ENCODE measurements at regions not wholly inside any gene's neighbourhood (a gene's known extent, or its start where the extent isn't known, plus 50 kb on each side); places are given as distances from the start of the nearest gene placed in this dataset.

GRCh38 chr10:4736183-4736582 lies 89.8 kb upstream of the AKR1E2 start:
- in situ Hi-C loops (cut with HindIII; ENCODE audit: low sequenced_read_pairs) = no loop called here

GRCh38 chr10:4733843-4734224 lies 92.2 kb upstream of the AKR1E2 start:
- in situ Hi-C loops (cut with HindIII; ENCODE audit: low sequenced_read_pairs) = no loop called here

- in situ Hi-C loops (cut with HindIII; ENCODE audit: low sequenced_read_pairs) = no loop called here
Measured at GRCh38 chr10:4733150-4733842, 92.7 kb upstream of the AKR1E2 start.

GRCh38 chr10:4730998-4731397 lies 95.0 kb upstream of the AKR1E2 start:
- in situ Hi-C loops (cut with HindIII; ENCODE audit: low sequenced_read_pairs) = no loop called here

GRCh38 chr10:4725917-4726606 lies 99.9 kb upstream of the AKR1E2 start:
- in situ Hi-C loops (cut with HindIII; ENCODE audit: low sequenced_read_pairs) = no loop called here

- in situ Hi-C loops (cut with HindIII; ENCODE audit: low sequenced_read_pairs) = no loop called here
Measured at GRCh38 chr10:4723860-4724259, 102.1 kb upstream of the AKR1E2 start.

- in situ Hi-C loops (cut with HindIII; ENCODE audit: low sequenced_read_pairs) = no loop called here
Measured at GRCh38 chr10:4721999-4722753, 103.8 kb upstream of the AKR1E2 start.

GRCh38 chr10:4720463-4720862 lies 105.5 kb upstream of the AKR1E2 start:
- in situ Hi-C loops (cut with HindIII; ENCODE audit: low sequenced_read_pairs) = no loop called here

- in situ Hi-C loops (cut with HindIII; ENCODE audit: low sequenced_read_pairs) = no loop called here
Measured at GRCh38 chr10:4719671-4720070, 106.3 kb upstream of the AKR1E2 start.

GRCh38 chr10:4719036-4719435 lies 107.0 kb upstream of the AKR1E2 start:
- in situ Hi-C loops (cut with HindIII; ENCODE audit: low sequenced_read_pairs) = no loop called here

- in situ Hi-C loops (cut with HindIII; ENCODE audit: low sequenced_read_pairs) = no loop called here
Measured at GRCh38 chr10:4718544-4718943, 107.5 kb upstream of the AKR1E2 start.

- in situ Hi-C loops (cut with HindIII; ENCODE audit: low sequenced_read_pairs) = no loop called here
Measured at GRCh38 chr10:4717670-4718069, 108.3 kb upstream of the AKR1E2 start.

- in situ Hi-C loops (cut with HindIII; ENCODE audit: low sequenced_read_pairs) = no loop called here
Measured at GRCh38 chr10:4710858-4711257, 115.1 kb upstream of the AKR1E2 start.

- in situ Hi-C loops (cut with HindIII; ENCODE audit: low sequenced_read_pairs) = no loop called here
Measured at GRCh38 chr10:4708123-4708759, 117.8 kb upstream of the AKR1E2 start.

GRCh38 chr10:4707221-4707620 lies 118.8 kb upstream of the AKR1E2 start:
- in situ Hi-C loops (cut with HindIII; ENCODE audit: low sequenced_read_pairs) = no loop called here

- in situ Hi-C loops (cut with HindIII; ENCODE audit: low sequenced_read_pairs) = no loop called here
Measured at GRCh38 chr10:4704034-4704545, 121.9 kb upstream of the AKR1E2 start.

GRCh38 chr10:4701016-4701415 lies 125.0 kb upstream of the AKR1E2 start:
- in situ Hi-C loops (cut with HindIII; ENCODE audit: low sequenced_read_pairs) = no loop called here

- in situ Hi-C loops (cut with HindIII; ENCODE audit: low sequenced_read_pairs) = no loop called here
Measured at GRCh38 chr10:4699950-4700730, 125.9 kb upstream of the AKR1E2 start.

- in situ Hi-C loops (cut with HindIII; ENCODE audit: low sequenced_read_pairs) = no loop called here
Measured at GRCh38 chr10:4698075-4698474, 127.9 kb upstream of the AKR1E2 start.

GRCh38 chr10:4696186-4696585 lies 129.8 kb upstream of the AKR1E2 start:
- in situ Hi-C loops (cut with HindIII; ENCODE audit: low sequenced_read_pairs) = no loop called here
